GM13977 (cell line): ENCODE measurements at regions not wholly inside any gene's neighbourhood (a gene's known extent, or its start where the extent isn't known, plus 50 kb on each side); places are given as distances from the start of the nearest gene placed in this dataset.
"Not testable (repeated sequence)": the region's sequence is repeated elsewhere in the genome, so short reads cannot be mapped to it uniquely, and the experiment has no call there.

Source experiments
- DNase-seq: peaks from one replicate; pipeline ENCODE4 v3.0.0; 2012; ENCODE audit warnings: low spot score
- in situ Hi-C: fragments of 300-500 bp; cut with MboI; formaldehyde crosslinking; loops from one replicate; pipeline ENCODE4 v1.12.0; 2022; ENCODE audit warnings: low sequenced_read_pairs, low pct_unique_long_range_greater_than_20kb, mixed read lengths, inconsistent platforms; ENCODE audit not compliant: unreplicated experiment
- TF ChIP-seq, protein P1 (sequence below): IDR thresholded peaks from 2 replicates; pipeline ENCODE4 v1.5.1; 2012; ENCODE audit warnings: mild to moderate bottlenecking, control low read depth; ENCODE audit not compliant: insufficient read depth; ENCODE audit errors: extremely low read depth, missing control alignments

DNA sequence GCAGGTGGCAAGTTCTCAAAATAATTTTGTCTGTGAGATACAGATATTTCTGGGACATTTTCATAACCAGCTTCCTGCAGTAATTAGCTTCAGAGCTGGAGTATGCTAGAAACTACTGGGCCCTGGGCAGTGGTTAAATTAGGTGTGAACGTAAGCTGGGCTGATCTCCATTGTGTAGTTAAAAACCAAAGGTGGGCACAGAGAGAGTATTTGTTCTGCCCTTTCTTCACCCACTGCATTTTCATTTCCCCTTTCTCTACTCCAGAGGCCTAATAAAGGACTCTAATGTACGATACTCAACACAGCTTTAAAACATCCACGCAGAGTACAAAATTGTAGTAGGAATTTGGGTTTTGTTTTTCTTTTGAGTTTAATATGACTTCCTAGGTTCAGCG lies 252.7 kb downstream of the SPRY1 start:
- in situ Hi-C loops, result no loop called here
- TF ChIP-seq, protein P1, sequence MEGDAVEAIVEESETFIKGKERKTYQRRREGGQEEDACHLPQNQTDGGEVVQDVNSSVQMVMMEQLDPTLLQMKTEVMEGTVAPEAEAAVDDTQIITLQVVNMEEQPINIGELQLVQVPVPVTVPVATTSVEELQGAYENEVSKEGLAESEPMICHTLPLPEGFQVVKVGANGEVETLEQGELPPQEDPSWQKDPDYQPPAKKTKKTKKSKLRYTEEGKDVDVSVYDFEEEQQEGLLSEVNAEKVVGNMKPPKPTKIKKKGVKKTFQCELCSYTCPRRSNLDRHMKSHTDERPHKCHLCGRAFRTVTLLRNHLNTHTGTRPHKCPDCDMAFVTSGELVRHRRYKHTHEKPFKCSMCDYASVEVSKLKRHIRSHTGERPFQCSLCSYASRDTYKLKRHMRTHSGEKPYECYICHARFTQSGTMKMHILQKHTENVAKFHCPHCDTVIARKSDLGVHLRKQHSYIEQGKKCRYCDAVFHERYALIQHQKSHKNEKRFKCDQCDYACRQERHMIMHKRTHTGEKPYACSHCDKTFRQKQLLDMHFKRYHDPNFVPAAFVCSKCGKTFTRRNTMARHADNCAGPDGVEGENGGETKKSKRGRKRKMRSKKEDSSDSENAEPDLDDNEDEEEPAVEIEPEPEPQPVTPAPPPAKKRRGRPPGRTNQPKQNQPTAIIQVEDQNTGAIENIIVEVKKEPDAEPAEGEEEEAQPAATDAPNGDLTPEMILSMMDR, result no peak

DNA sequence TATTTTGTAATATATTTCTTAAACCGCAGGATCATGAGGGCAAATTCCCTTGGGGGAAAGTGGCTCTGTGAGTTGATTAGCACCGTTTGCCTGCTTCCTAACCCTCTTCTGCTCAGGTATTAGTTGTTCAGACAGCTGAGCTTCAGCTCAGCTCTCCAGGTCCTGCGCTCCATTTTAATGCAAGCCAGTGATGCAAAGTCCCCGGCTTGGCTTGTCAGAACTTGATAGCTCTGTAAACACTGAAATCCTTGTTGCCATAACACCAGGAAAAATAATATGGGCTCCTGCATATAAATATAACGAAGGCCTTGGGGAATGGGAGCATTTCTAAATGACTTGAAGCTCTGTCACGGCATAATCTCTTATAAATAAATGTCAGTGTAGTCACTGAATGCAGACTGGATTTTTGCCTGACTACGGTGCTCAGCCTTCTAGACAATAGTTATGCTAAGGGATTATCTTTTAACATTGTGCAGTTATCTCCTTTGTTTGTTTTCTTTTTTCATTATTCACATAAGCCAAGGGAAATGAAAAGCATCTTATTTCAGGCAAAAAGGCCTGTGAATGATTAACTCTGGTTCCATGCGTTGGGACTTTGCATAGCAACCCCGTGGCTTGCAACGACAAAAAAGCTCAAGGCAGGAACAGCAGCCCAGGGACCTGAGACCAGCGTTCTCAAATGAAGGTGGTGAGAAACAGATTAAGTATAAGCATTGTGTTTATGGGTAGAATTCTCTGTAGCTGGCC lies 253.2 kb downstream of the SPRY1 start:
- TF ChIP-seq, protein P1, result no peak
- no peak for DNase-seq
- in situ Hi-C loops, result loop anchor here (25.0 kb wide), 2 partner anchors 263 to 538 kb away; partner anchors contain the start of gene SPRY1

More for the DNA sequence above, 252.7 kb downstream of the SPRY1 start:
- peak; percentile 5 for DNase-seq

DNA sequence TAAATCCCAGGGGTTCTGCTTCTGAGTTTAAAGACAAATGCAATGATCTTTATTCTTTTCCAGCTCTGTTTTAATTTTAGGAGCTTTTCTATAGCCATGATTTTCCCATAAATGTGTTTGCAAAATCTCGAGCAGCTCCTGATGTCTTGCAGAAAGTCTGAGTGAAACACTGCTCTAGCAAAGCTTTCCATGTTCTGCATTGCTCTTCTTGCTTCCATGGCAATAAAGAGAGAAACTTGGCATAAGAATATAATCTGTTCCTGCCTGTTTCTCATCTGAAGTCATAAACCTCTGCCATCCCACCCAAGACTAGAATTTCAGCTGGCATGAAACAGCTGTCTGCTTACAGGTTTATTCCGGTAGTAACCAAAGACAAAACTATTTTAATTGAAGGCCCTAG lies 254.5 kb downstream of the SPRY1 start:
- no peak for DNase-seq
- in situ Hi-C loops, result loop anchor here (25.0 kb wide), 2 partner anchors 264 to 539 kb away; partner anchors contain the start of gene SPRY1
- TF ChIP-seq, protein P1, result no peak

DNA sequence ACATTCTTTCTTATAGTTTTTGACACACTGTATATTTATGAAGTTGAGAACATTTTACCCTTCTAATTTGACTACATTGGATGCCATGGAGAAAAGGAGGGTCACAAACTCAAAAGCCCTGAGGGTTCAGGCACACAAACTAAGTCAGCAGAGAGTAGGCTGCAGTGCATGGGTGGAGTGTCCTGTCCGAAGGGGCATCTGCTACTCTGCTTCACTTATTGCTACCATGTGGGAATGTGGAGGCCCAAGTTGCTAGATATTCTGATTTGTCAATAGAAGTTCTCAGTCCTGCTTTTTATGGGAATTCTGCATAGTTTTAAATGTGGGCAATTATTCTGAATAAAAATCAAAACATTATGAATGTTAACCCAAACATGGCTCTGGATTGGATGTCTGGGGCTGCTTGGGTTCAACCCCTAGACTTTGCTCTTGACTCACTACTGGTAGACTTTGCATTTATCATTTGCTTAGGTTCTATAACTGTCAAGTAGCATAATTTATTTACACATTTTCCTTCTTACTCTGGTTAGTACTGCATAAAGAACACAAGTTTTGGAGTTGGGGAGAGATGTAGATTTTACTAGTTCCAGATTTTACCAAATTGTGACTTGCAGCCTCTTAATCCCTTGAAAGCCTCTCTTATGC lies 255.1 kb downstream of the SPRY1 start:
- no peak for DNase-seq
- TF ChIP-seq, protein P1, result no peak
- in situ Hi-C loops, result loop anchor here (25.0 kb wide), 2 partner anchors 264 to 539 kb away; partner anchors contain the start of gene SPRY1

DNA sequence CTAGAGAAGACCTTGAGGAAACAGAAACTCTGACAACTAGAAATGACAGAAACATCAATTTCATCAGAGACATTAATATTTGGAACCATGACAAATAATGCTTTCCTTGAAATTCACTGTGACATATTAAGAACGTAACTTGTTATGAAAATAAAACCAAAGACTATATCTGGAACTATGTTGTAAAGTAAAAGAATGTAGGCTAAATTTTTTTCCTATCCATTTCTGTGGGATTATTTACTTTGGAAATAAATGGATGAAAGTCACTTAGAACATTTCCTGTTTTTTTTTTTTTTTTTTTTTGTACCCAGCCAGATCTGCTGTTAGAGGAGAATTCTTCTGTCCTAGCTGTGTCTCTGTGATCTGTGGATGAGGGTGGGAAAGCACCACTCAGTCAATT lies 255.9 kb downstream of the SPRY1 start:
- in situ Hi-C loops, result loop anchor here (25.0 kb wide), 2 partner anchors 265 to 540 kb away; partner anchors contain the start of gene SPRY1
- DNase-seq, result no peak
- TF ChIP-seq, protein P1, result no peak

DNA sequence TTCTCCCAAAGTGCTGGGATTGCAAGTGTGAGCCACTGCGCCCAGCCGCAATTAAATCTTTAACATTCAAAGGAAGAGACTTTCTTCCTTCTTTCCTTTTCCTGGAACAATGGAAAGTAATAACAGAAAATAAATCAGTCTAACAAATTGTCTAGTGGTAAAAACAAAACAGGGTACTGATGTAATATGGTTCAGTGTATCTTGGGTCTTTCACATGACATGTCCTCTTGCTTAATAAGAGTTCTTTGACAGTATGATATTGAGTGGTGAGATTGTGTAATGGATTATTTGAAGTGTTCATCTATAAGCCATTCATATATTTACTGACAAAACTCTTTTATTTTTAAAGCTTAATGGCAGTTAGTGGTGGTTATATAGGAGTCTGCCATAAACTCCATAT lies 256.6 kb downstream of the SPRY1 start:
- in situ Hi-C loops, result loop anchor here (25.0 kb wide), 2 partner anchors 266 to 541 kb away; partner anchors contain the start of gene SPRY1
- TF ChIP-seq, protein P1, result no peak
- DNase-seq, result no peak

DNA sequence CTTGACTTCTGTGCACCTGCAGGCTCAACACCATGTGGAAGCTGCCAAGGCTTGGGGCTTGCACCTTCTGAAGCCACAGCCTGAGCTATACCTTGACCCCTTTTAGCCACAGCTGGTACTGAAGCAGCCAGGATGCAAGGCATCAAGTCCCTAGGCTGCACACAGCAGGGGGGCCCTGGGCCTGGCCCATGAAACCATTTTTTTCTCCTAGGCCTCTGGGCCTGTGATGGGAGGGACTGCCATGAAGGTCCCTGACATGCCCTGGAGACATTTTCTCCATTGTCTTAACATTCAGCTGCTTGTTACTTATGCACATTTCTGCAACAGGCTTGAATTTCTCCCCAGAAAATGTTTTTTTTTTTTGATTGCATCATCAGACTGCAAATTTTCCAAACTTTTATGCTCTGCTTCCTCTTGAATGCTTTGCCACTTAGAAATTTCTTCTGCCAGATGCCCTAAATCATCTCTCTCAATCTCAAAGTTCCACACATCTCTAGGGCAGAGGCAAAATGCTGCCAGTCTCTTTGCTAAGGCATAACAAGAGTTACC lies 260.2 kb downstream of the SPRY1 start:
- in situ Hi-C loops, result loop anchor here (25.0 kb wide), 2 partner anchors 270 to 545 kb away; partner anchors contain the start of gene SPRY1
- not testable (repeated sequence) for DNase-seq

DNA sequence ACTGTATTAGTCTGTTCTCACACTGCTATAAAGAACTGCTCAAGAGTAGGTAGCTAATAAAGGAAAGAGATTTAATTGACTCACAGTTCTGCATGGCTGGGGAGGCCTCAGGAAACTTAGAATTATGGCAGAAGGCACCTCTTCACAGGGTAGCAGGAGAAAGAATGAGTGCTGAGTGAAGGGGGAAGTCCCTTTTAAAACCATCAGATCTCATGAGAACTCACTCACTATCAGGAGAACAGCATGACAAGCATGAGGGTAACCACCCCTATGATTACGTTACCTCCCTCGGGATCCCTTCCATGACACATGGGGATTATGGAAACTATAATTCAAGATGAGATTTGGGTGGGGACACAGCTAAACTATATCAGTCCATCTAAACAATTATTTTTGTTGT lies 261.0 kb downstream of the SPRY1 start:
- in situ Hi-C loops, result loop anchor here (25.0 kb wide), 2 partner anchors 270 to 545 kb away; partner anchors contain the start of gene SPRY1
- DNase-seq, result not testable (repeated sequence)
